H1 (cell line): ENCODE measurements at regions not wholly inside any gene's neighbourhood (a gene's known extent, or its start where the extent isn't known, plus 50 kb on each side); places are given as distances from the start of the nearest gene placed in this dataset.

Experiments
- CTCF ChIA-PET: fragments of 300-600 bp; sonication (Branson Sonifier 250); formaldehyde crosslinking; loops from one replicate; lab custom pipeline; 2021; ENCODE audit not compliant: partially characterized antibody; lab: Charles Lee
- POLR2A ChIA-PET: fragments of 300-600 bp; sonication (Branson Sonifier 250); formaldehyde crosslinking; loops from one replicate; lab custom pipeline; 2021; ENCODE audit warnings: inconsistent platforms; ENCODE audit not compliant: partially characterized antibody; lab: Charles Lee
- DNase-seq, 2 experiments: peaks; one replicate each; pipeline versions ENCODE4 v3.0.0 to v3.0.0-alpha.2; 2010 to 2022; ENCODE audit warnings: low spot score in 2 of 2, low read depth in 1 of 2, mixed read lengths in 1 of 2
- FAIRE-seq: peaks from 2 replicates; lab custom pipeline; 2011; peaks lifted over from hg19 to GRCh38; lab: Jason Lieb, UNC
- H2AFZ ChIP-seq: 2 replicates; pipeline ENCODE4 v1.8.1; 2012; ENCODE audit warnings: low read length, inconsistent platforms
- H2AK5ac ChIP-seq: 2 replicates; pipeline ENCODE4 v1.6.1; 2013; ENCODE audit warnings: low read depth, low read length
- H2BK120ac ChIP-seq: replicated peaks from 2 replicates; pipeline ENCODE3; 2013; ENCODE audit warnings: low read depth, low read length, inconsistent platforms
- H2BK12ac ChIP-seq: 2 replicates; pipeline ENCODE4 v1.6.1; 2013; ENCODE audit warnings: low read depth, low read length
- H2BK15ac ChIP-seq: 2 replicates; pipeline ENCODE4 v1.6.1; 2013; ENCODE audit warnings: low read length
- H2BK20ac ChIP-seq: 2 replicates; pipeline ENCODE4 v1.6.1; 2013; ENCODE audit warnings: low read length
- H2BK5ac ChIP-seq: 2 replicates; pipeline ENCODE4 v1.6.1; 2013; ENCODE audit warnings: low read depth, low read length
- H3K14ac ChIP-seq: 2 replicates; pipeline ENCODE4 v1.6.1; 2013; ENCODE audit warnings: inconsistent platforms; ENCODE audit not compliant: insufficient read length
- H3K18ac ChIP-seq: 2 replicates; pipeline ENCODE4 v1.6.1; 2013; ENCODE audit warnings: low read length; ENCODE audit errors: extremely low read depth
- H3K23ac ChIP-seq: 2 replicates; pipeline ENCODE4 v1.6.1; 2013; ENCODE audit warnings: inconsistent platforms; ENCODE audit not compliant: insufficient read length
- H3K23me2 ChIP-seq: 2 replicates; pipeline ENCODE4 v1.6.1; 2013; ENCODE audit warnings: low read depth, low read length
- H3K27ac ChIP-seq: 2 replicates; pipeline ENCODE4 v1.6.1; 2011; ENCODE audit warnings: low read depth, low read length, inconsistent platforms
- H3K27me3 ChIP-seq, 4 experiments: replicated peaks in 1 of 4; 1 replicate in 1 of 4; 2 replicates in 3 of 4; pipeline versions ENCODE4 v1.6.1 to v1.8.1; 2011 to 2013; ENCODE audit warnings: low read length in 3 of 4, mild to moderate bottlenecking in 3 of 4, inconsistent platforms in 2 of 4, mixed read lengths in 2 of 4, moderate library complexity in 1 of 4; ENCODE audit not compliant: control insufficient read depth in 3 of 4, insufficient read depth in 3 of 4; ENCODE audit errors: extremely low read depth in 1 of 4
- H3K36me3 ChIP-seq, 4 experiments: 2 replicates each; pipeline versions ENCODE4 v1.6.1 to v1.8.1; 2011 to 2013; ENCODE audit warnings: mild to moderate bottlenecking in 4 of 4, low read length in 3 of 4, moderate library complexity in 2 of 4, control low read depth in 1 of 4, inconsistent platforms in 1 of 4; ENCODE audit not compliant: insufficient read depth in 4 of 4, control insufficient read depth in 2 of 4
- H3K4ac ChIP-seq: replicated peaks from 2 replicates; pipeline ENCODE3; 2013; ENCODE audit warnings: low read length, low read depth, mixed read lengths, inconsistent platforms; ENCODE audit not compliant: insufficient read length
- H3K4me1 ChIP-seq, 4 experiments: replicated peaks in 1 of 4; 1 replicate in 1 of 4; 2 replicates in 3 of 4; pipeline versions ENCODE4 v1.6.1 to v1.8.1; 2011 to 2013; ENCODE audit warnings: low read length in 3 of 4, inconsistent platforms in 2 of 4, mixed read lengths in 1 of 4; ENCODE audit not compliant: insufficient read depth in 4 of 4, control insufficient read depth in 3 of 4
- H3K4me2 ChIP-seq, 2 experiments: 2 replicates each; pipeline versions ENCODE4 v1.6.1 to v1.8.1; 2011 to 2013; ENCODE audit warnings: low read depth in 2 of 2, low read length in 2 of 2, control low read depth in 1 of 2, inconsistent platforms in 1 of 2, mild to moderate bottlenecking in 1 of 2; ENCODE audit not compliant: insufficient read depth in 1 of 2
- H3K4me3 ChIP-seq, 4 experiments: fragments of 200-600, 300-600 bp in 1 of 4; sonication (generic), shearing (Covaris generic), sonication (Bioruptor Twin) in 1 of 4; 2 replicates each; pipeline versions ENCODE4 v1.5.1 to v1.8.1; 2011 to 2016; ENCODE audit warnings: low read length in 4 of 4, low read depth in 3 of 4, control low read depth in 2 of 4, inconsistent platforms in 2 of 4, mild to moderate bottlenecking in 2 of 4, mixed read lengths in 1 of 4, moderate library complexity in 1 of 4; ENCODE audit not compliant: insufficient read depth in 2 of 4; ENCODE audit errors: extremely low read depth in 1 of 4
- H3K56ac ChIP-seq: replicated peaks from 2 replicates; pipeline ENCODE3; 2013; ENCODE audit warnings: low read depth, mild to moderate bottlenecking, mixed read lengths, low read length, inconsistent platforms; ENCODE audit not compliant: insufficient read length
- H3K79me1 ChIP-seq: 2 replicates; pipeline ENCODE4 v1.6.1; 2013; ENCODE audit warnings: low read depth, low read length, control low read depth
- H3K79me2 ChIP-seq, 2 experiments: 2 replicates each; pipeline versions ENCODE4 v1.6.1 to v1.8.1; 2012 to 2013; ENCODE audit warnings: low read length in 2 of 2, mild to moderate bottlenecking in 2 of 2, inconsistent platforms in 1 of 2; ENCODE audit not compliant: insufficient read depth in 2 of 2, control insufficient read depth in 1 of 2
- H3K9ac ChIP-seq, 4 experiments: replicated peaks in 1 of 4; 1 replicate in 1 of 4; 2 replicates in 3 of 4; pipeline versions ENCODE4 v1.6.1 to v1.8.1; 2011 to 2013; ENCODE audit warnings: low read depth in 3 of 4, low read length in 3 of 4, control low read depth in 2 of 4, mild to moderate bottlenecking in 2 of 4, moderate library complexity in 2 of 4, inconsistent platforms in 1 of 4; ENCODE audit errors: extremely low read depth in 1 of 4
- H3K9me3 ChIP-seq, 2 experiments: 2 replicates each; pipeline versions ENCODE4 v1.6.1 to v1.8.1; 2012 to 2013; ENCODE audit warnings: mild to moderate bottlenecking in 2 of 2, moderate library complexity in 2 of 2, control low read depth in 1 of 2, inconsistent platforms in 1 of 2, low read depth in 1 of 2, low read length in 1 of 2, mixed read lengths in 1 of 2; ENCODE audit not compliant: insufficient read depth in 2 of 2
- H4K20me1 ChIP-seq, 2 experiments: replicated peaks in 1 of 2; 2 replicates each; pipeline versions ENCODE3 to v1.8.1; 2011 to 2013; ENCODE audit warnings: inconsistent platforms in 2 of 2, low read length in 2 of 2, mild to moderate bottlenecking in 1 of 2; ENCODE audit not compliant: insufficient read depth in 2 of 2, control insufficient read depth in 1 of 2
- H4K5ac ChIP-seq: 2 replicates; pipeline ENCODE4 v1.6.1; 2013; ENCODE audit warnings: low read length, low read depth, mixed read lengths, inconsistent platforms; ENCODE audit not compliant: insufficient read length
- H4K8ac ChIP-seq: 2 replicates; pipeline ENCODE4 v1.8.0; 2013; ENCODE audit warnings: mild to moderate bottlenecking, moderate library complexity, low read length, inconsistent platforms; ENCODE audit not compliant: insufficient read depth; ENCODE audit errors: extremely low read depth
- H4K91ac ChIP-seq: replicated peaks from 2 replicates; pipeline ENCODE3; 2013; ENCODE audit warnings: low read length, mixed read lengths, inconsistent platforms; ENCODE audit not compliant: insufficient read length
- CBX8 ChIP-seq: fragments of 300-800, 300-1000 bp; sonication (generic); IDR thresholded peaks from 2 replicates; pipeline ENCODE4 v1.7.1; 2016; ENCODE audit warnings: low read depth, low read length, borderline replicate concordance
- CHD2 ChIP-seq: IDR thresholded peaks from 2 replicates; pipeline ENCODE4 v1.6.1; 2012; ENCODE audit warnings: low read length, improper control_type of control experiment
- CTBP2 ChIP-seq: IDR thresholded peaks from 2 replicates; pipeline ENCODE4 v1.7.0; 2011; ENCODE audit warnings: borderline replicate concordance, mild to moderate bottlenecking, moderate library complexity, mixed read lengths, low read length; ENCODE audit not compliant: insufficient read depth, insufficient read length
- FOSL1 ChIP-seq: IDR thresholded peaks from 2 replicates; pipeline ENCODE4 v1.6.1; 2011; ENCODE audit warnings: mild to moderate bottlenecking, low read depth, low read length, moderate library complexity; ENCODE audit not compliant: insufficient read depth
- HDAC2 ChIP-seq, 2 experiments: fragments of 300-600 bp in 1 of 2; sonication (generic) in 1 of 2; IDR thresholded peaks; 2 replicates each; pipeline ENCODE4 v1.6.1; 2011 to 2012; ENCODE audit warnings: low read depth in 2 of 2, low read length in 2 of 2, mild to moderate bottlenecking in 2 of 2, moderate library complexity in 2 of 2, borderline replicate concordance in 1 of 2, inconsistent platforms in 1 of 2
- HDAC6 ChIP-seq: IDR thresholded peaks from one replicate; pipeline ENCODE4 v1.7.1; 2012; ENCODE audit warnings: low read depth, mild to moderate bottlenecking, inconsistent platforms, low read length, moderate library complexity
- PHF8 ChIP-seq: fragments of 200-600 bp; sonication (generic); conservative IDR thresholded peaks from 2 replicates; pipeline ENCODE4 v1.7.1; 2012; ENCODE audit warnings: low read depth, mild to moderate bottlenecking, inconsistent platforms, low read length, moderate library complexity
- RXRA ChIP-seq: IDR thresholded peaks from 2 replicates; pipeline ENCODE4 v1.6.1; 2011; ENCODE audit warnings: low read depth, mild to moderate bottlenecking, low read length, moderate library complexity; ENCODE audit not compliant: insufficient read depth
- SIN3A ChIP-seq, 2 experiments: IDR thresholded peaks in 1 of 2; conservative IDR thresholded peaks in 1 of 2; 2 replicates each; pipeline ENCODE4 v1.6.1; 2011 to 2012; ENCODE audit warnings: low read length in 2 of 2, improper control_type of control experiment in 1 of 2, low read depth in 1 of 2, mild to moderate bottlenecking in 1 of 2
- SIRT6 ChIP-seq: IDR thresholded peaks from one replicate; pipeline ENCODE4 v1.7.1; 2012; ENCODE audit warnings: low read length, inconsistent platforms
- SP1 ChIP-seq: IDR thresholded peaks from 2 replicates; pipeline ENCODE4 v1.6.1; 2011; ENCODE audit warnings: low read depth, low read length
- TAF1 ChIP-seq: IDR thresholded peaks from 2 replicates; pipeline ENCODE4 v1.6.1; 2011; ENCODE audit warnings: mild to moderate bottlenecking, low read depth, low read length
- TBP ChIP-seq: IDR thresholded peaks from 2 replicates; pipeline ENCODE4 v1.6.1; 2011; ENCODE audit warnings: low read depth, low read length, improper control_type of control experiment
- ZNF274 ChIP-seq: IDR thresholded peaks from 2 replicates; pipeline ENCODE4 v1.7.0; 2012; ENCODE audit warnings: low read length, borderline replicate concordance; ENCODE audit errors: extremely low read depth
- WGBS, 2 experiments: shearing (Covaris generic) in 1 of 2; methylation state at CpG; one replicate each; pipeline versions ENCODE4 v1.1.6 to v1.1.7; 2013 to 2015; ENCODE audit warnings: low lambda C conversion rate in 2 of 2, mixed read lengths in 2 of 2, inconsistent platforms in 1 of 2, low coverage in 1 of 2, missing lambda C conversion rate in 1 of 2; ENCODE audit not compliant: insufficient replicate concordance in 2 of 2, insufficient coverage in 1 of 2, insufficient read length in 1 of 2; ENCODE audit errors: extremely low coverage in 1 of 2, missing lambda C conversion rate in 1 of 2; 5-methylcytosine and 5-hydroxymethylcytosine counted together
- TF ChIP-seq, protein P1 (sequence below): IDR thresholded peaks from 2 replicates; pipeline ENCODE4 v1.6.1; 2012; ENCODE audit warnings: inconsistent platforms

DNA sequence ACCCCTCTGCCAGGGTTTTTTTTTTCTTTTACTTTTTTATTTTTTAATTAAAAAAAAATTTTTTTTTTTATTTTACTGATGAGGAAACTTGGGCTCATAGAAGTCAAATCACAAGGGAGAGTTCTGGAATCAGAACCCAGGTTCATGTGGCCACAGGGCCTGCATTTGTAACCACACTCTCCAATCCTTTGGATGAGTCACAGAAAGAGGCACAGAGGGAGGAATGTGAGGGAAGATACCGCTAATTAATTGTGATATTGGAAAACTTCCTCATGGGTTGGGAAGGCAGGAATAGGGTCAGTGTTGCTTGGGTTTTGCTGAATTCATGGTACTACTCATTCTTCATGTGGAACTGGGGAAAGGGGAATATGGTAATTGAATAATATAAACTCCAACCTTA lies 132.9 kb upstream of the SLC6A11 start:
- Histone ChIP-seq H4K8ac (no peak overlapping the region), H3K36me3 (no peaks in the 10 kb centered on the region)
- TF ChIP-seq RXRA (no peak), SIN3A (conservative IDR thresholded peaks at IDR 0.05 in 1 of 2, IDR thresholded peaks at IDR 0.05 in 1 of 2; ENCODE audit: low read depth in 1 of 2, low read length in 2 of 2) (no peak), CBX8 (no peak), HDAC2 (IDR thresholded peaks at IDR 0.05; ENCODE audit: borderline replicate concordance in 1 of 2, low read depth in 2 of 2, low read length in 2 of 2) (no peak), TAF1 (no peak), HDAC6 (no peak), SIRT6 (no peak), FOSL1 (no peak), PHF8 (no peak), CHD2 (no peak), CTBP2 (no peak), SP1 (no peak), ZNF274 (no peak), TBP (no peak)
- TF ChIP-seq, protein P1, sequence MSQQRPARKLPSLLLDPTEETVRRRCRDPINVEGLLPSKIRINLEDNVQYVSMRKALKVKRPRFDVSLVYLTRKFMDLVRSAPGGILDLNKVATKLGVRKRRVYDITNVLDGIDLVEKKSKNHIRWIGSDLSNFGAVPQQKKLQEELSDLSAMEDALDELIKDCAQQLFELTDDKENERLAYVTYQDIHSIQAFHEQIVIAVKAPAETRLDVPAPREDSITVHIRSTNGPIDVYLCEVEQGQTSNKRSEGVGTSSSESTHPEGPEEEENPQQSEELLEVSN: no peak

More for the DNA sequence above, 132.9 kb upstream of the SLC6A11 start:
- Histone ChIP-seq H3K4ac (no peak overlapping the region), H3K18ac (no peak overlapping the region), H4K20me1 (no peaks in the 10 kb centered on the region), H2BK15ac (no peak overlapping the region), H3K27me3 (no peaks in the 10 kb centered on the region; a peak in 1 of 7 replicates), H2BK12ac (no peak overlapping the region), H2AK5ac (no peak overlapping the region), H3K4me2 (no peak overlapping the region), H4K91ac (no peak overlapping the region), H2BK20ac (no peak overlapping the region), H2AFZ (no peak overlapping the region), H3K14ac (no peak overlapping the region), H2BK120ac (no peak overlapping the region), H3K27ac (no peak overlapping the region), H3K23ac (no peak overlapping the region), H3K23me2 (no peaks in the 10 kb centered on the region), H4K5ac (no peak overlapping the region), H3K4me3 (no peak overlapping the region), H3K79me2 (no peaks in the 10 kb centered on the region), H3K79me1 (no peaks in the 10 kb centered on the region), H3K4me1 (no peaks in the 10 kb centered on the region), H3K56ac (no peak overlapping the region), H2BK5ac (no peak overlapping the region), H3K9me3 (no peaks in the 10 kb centered on the region), H3K9ac (no peak overlapping the region)
- POLR2A ChIA-PET: no interaction called here
- 0% methylated on average over 1 of the region's 1 CpG; no CpG with 5 or more reads in 1 of the 2 experiments for WGBS, 2 experiments
- DNase-seq (no peak), FAIRE-seq (no peak)
- CTCF ChIA-PET: no interaction called here
